ENCODE measurements at regions not wholly inside any gene's neighbourhood (a gene's known extent, or its start where the extent isn't known, plus 50 kb on each side); places are given as distances from the start of the nearest gene placed in this dataset.
"Not testable (repeated sequence)": the region's sequence is repeated elsewhere in the genome, so short reads cannot be mapped to it uniquely, and the experiment has no call there.

GRCh38 chr18:30888344-30888743 lies 154.2 kb downstream of the DSC3 start:
- Histone ChIP-seq H3K4me3 (ENCODE audit: low read length) (no peak overlapping the region), H3K4me1 (ENCODE audit: control insufficient read depth, insufficient read depth, low read length) (no peaks in the 10 kb centered on the region), H3K27ac (ENCODE audit: low read depth, low read length) (no peak overlapping the region), H3K9ac (ENCODE audit: low read length) (no peak overlapping the region), H3K36me3 (ENCODE audit: control insufficient read depth, insufficient read depth, low read length) (no peaks in the 10 kb centered on the region), H3K27me3 (ENCODE audit: control insufficient read depth, insufficient read depth, low read length) (no peaks in the 10 kb centered on the region)

GRCh38 chr18:30886998-30887397 lies 155.5 kb downstream of the DSC3 start:
- H3K4me1 ChIP-seq (ENCODE audit: control insufficient read depth, insufficient read depth, low read length), result no peaks in the 10 kb centered on the region
- no peak overlapping the region for H3K4me3 ChIP-seq (ENCODE audit: low read length)
- H3K9ac ChIP-seq (ENCODE audit: low read length), result no peak overlapping the region
- no peak overlapping the region for H3K27ac ChIP-seq (ENCODE audit: low read depth, low read length)
- H3K27me3 ChIP-seq (ENCODE audit: control insufficient read depth, insufficient read depth, low read length), result no peaks in the 10 kb centered on the region
- H3K36me3 ChIP-seq (ENCODE audit: control insufficient read depth, insufficient read depth, low read length), result no peaks in the 10 kb centered on the region

GRCh38 chr18:30870466-30870865 lies 172.1 kb downstream of the DSC3 start:
- Histone ChIP-seq H3K4me3 (ENCODE audit: low read length) (no peak overlapping the region), H3K4me1 (ENCODE audit: control insufficient read depth, insufficient read depth, low read length) (no peaks in the 10 kb centered on the region), H3K27me3 (ENCODE audit: control insufficient read depth, insufficient read depth, low read length) (no peaks in the 10 kb centered on the region), H3K27ac (ENCODE audit: low read depth, low read length) (no peak overlapping the region), H3K9ac (ENCODE audit: low read length) (no peak overlapping the region), H3K36me3 (ENCODE audit: control insufficient read depth, insufficient read depth, low read length) (no peaks in the 10 kb centered on the region)

- H3K36me3 ChIP-seq (ENCODE audit: control insufficient read depth, insufficient read depth, low read length), result no peaks in the 10 kb centered on the region
- H3K27me3 ChIP-seq (ENCODE audit: control insufficient read depth, insufficient read depth, low read length), result no peaks in the 10 kb centered on the region
- no peak overlapping the region for H3K27ac ChIP-seq (ENCODE audit: low read depth, low read length)
- H3K4me1 ChIP-seq (ENCODE audit: control insufficient read depth, insufficient read depth, low read length), result no peaks in the 10 kb centered on the region
- H3K4me3 ChIP-seq (ENCODE audit: low read length), result no peak overlapping the region
- no peak overlapping the region for H3K9ac ChIP-seq (ENCODE audit: low read length)
Measured at GRCh38 chr18:30862900-30863299, 179.6 kb downstream of the DSC3 start.

GRCh38 chr18:30860741-30861140 lies 181.8 kb downstream of the DSC3 start:
- Histone ChIP-seq H3K4me3 (ENCODE audit: low read length) (no peak overlapping the region), H3K27me3 (ENCODE audit: control insufficient read depth, insufficient read depth, low read length) (no peaks in the 10 kb centered on the region), H3K36me3 (ENCODE audit: control insufficient read depth, insufficient read depth, low read length) (no peaks in the 10 kb centered on the region), H3K9ac (ENCODE audit: low read length) (no peak overlapping the region), H3K27ac (ENCODE audit: low read depth, low read length) (no peak overlapping the region), H3K4me1 (ENCODE audit: control insufficient read depth, insufficient read depth, low read length) (no peaks in the 10 kb centered on the region)

- H3K4me1 ChIP-seq (ENCODE audit: control insufficient read depth, insufficient read depth, low read length), result no peaks in the 10 kb centered on the region
- H3K9ac ChIP-seq (ENCODE audit: low read length), result no peak overlapping the region
- no peaks in the 10 kb centered on the region for H3K27me3 ChIP-seq (ENCODE audit: control insufficient read depth, insufficient read depth, low read length)
- H3K4me3 ChIP-seq (ENCODE audit: low read length), result no peak overlapping the region
- no peaks in the 10 kb centered on the region for H3K36me3 ChIP-seq (ENCODE audit: control insufficient read depth, insufficient read depth, low read length)
- no peak overlapping the region for H3K27ac ChIP-seq (ENCODE audit: low read depth, low read length)
Measured at GRCh38 chr18:30859036-30859435, 183.5 kb downstream of the DSC3 start.

- no peak overlapping the region for H3K9ac ChIP-seq (ENCODE audit: low read length)
- H3K36me3 ChIP-seq (ENCODE audit: control insufficient read depth, insufficient read depth, low read length), result no peaks in the 10 kb centered on the region
- no peak overlapping the region for H3K4me3 ChIP-seq (ENCODE audit: low read length)
- no peak overlapping the region for H3K27ac ChIP-seq (ENCODE audit: low read depth, low read length)
- no peaks in the 10 kb centered on the region for H3K4me1 ChIP-seq (ENCODE audit: control insufficient read depth, insufficient read depth, low read length)
- H3K27me3 ChIP-seq (ENCODE audit: control insufficient read depth, insufficient read depth, low read length), result no peaks in the 10 kb centered on the region
Measured at GRCh38 chr18:30858560-30858959, 184.0 kb downstream of the DSC3 start.

- no peak overlapping the region for H3K9ac ChIP-seq (ENCODE audit: low read length)
- H3K4me3 ChIP-seq (ENCODE audit: low read length), result no peak overlapping the region
- H3K36me3 ChIP-seq (ENCODE audit: control insufficient read depth, insufficient read depth, low read length), result no peaks in the 10 kb centered on the region
- H3K27me3 ChIP-seq (ENCODE audit: control insufficient read depth, insufficient read depth, low read length), result no peaks in the 10 kb centered on the region
- H3K4me1 ChIP-seq (ENCODE audit: control insufficient read depth, insufficient read depth, low read length), result no peaks in the 10 kb centered on the region
- H3K27ac ChIP-seq (ENCODE audit: low read depth, low read length), result no peak overlapping the region
Measured at GRCh38 chr18:30855762-30856161, 186.8 kb downstream of the DSC3 start.

- Histone ChIP-seq H3K4me3 (ENCODE audit: low read length) (no peak overlapping the region), H3K27me3 (ENCODE audit: control insufficient read depth, insufficient read depth, low read length) (no peaks in the 10 kb centered on the region), H3K27ac (ENCODE audit: low read depth, low read length) (no peak overlapping the region), H3K4me1 (ENCODE audit: control insufficient read depth, insufficient read depth, low read length) (no peaks in the 10 kb centered on the region), H3K9ac (ENCODE audit: low read length) (no peak overlapping the region), H3K36me3 (ENCODE audit: control insufficient read depth, insufficient read depth, low read length) (no peaks in the 10 kb centered on the region)
Measured at GRCh38 chr18:30852980-30853379, 189.6 kb downstream of the DSC3 start.

GRCh38 chr18:30852541-30852940 lies 190.0 kb downstream of the DSC3 start:
- H3K9ac ChIP-seq (ENCODE audit: low read length), result no peak overlapping the region
- no peak overlapping the region for H3K4me3 ChIP-seq (ENCODE audit: low read length)
- H3K27me3 ChIP-seq (ENCODE audit: control insufficient read depth, insufficient read depth, low read length), result no peaks in the 10 kb centered on the region
- no peaks in the 10 kb centered on the region for H3K4me1 ChIP-seq (ENCODE audit: control insufficient read depth, insufficient read depth, low read length)
- no peak overlapping the region for H3K27ac ChIP-seq (ENCODE audit: low read depth, low read length)
- no peaks in the 10 kb centered on the region for H3K36me3 ChIP-seq (ENCODE audit: control insufficient read depth, insufficient read depth, low read length)

- H3K36me3 ChIP-seq (ENCODE audit: control insufficient read depth, insufficient read depth, low read length); H3K9ac ChIP-seq (ENCODE audit: low read length); H3K27me3 ChIP-seq (ENCODE audit: control insufficient read depth, insufficient read depth, low read length); H3K4me3 ChIP-seq (ENCODE audit: low read length); H3K4me1 ChIP-seq (ENCODE audit: control insufficient read depth, insufficient read depth, low read length); H3K27ac ChIP-seq (ENCODE audit: low read depth, low read length): not testable (repeated sequence)
Measured at GRCh38 chr18:30839056-30839561, 203.4 kb downstream of the DSC3 start.

- Histone ChIP-seq H3K9ac (ENCODE audit: low read length) (no peak overlapping the region), H3K27ac (ENCODE audit: low read depth, low read length) (no peak overlapping the region), H3K4me3 (ENCODE audit: low read length) (no peak overlapping the region), H3K27me3 (ENCODE audit: control insufficient read depth, insufficient read depth, low read length) (no peaks in the 10 kb centered on the region), H3K36me3 (ENCODE audit: control insufficient read depth, insufficient read depth, low read length) (no peaks in the 10 kb centered on the region), H3K4me1 (ENCODE audit: control insufficient read depth, insufficient read depth, low read length) (no peaks in the 10 kb centered on the region)
Measured at GRCh38 chr18:30828700-30829099, 213.8 kb downstream of the DSC3 start.

GRCh38 chr18:30819619-30820018 lies 222.9 kb downstream of the DSC3 start:
- Histone ChIP-seq H3K27ac (ENCODE audit: low read depth, low read length) (no peak overlapping the region), H3K4me1 (ENCODE audit: control insufficient read depth, insufficient read depth, low read length) (no peaks in the 10 kb centered on the region), H3K4me3 (ENCODE audit: low read length) (no peak overlapping the region), H3K36me3 (ENCODE audit: control insufficient read depth, insufficient read depth, low read length) (no peaks in the 10 kb centered on the region), H3K9ac (ENCODE audit: low read length) (no peak overlapping the region), H3K27me3 (ENCODE audit: control insufficient read depth, insufficient read depth, low read length) (no peaks in the 10 kb centered on the region)
